ENCODE measurements at regions not wholly inside any gene's neighbourhood (a gene's known extent, or its start where the extent isn't known, plus 50 kb on each side); places are given as distances from the start of the nearest gene placed in this dataset.

DNA sequence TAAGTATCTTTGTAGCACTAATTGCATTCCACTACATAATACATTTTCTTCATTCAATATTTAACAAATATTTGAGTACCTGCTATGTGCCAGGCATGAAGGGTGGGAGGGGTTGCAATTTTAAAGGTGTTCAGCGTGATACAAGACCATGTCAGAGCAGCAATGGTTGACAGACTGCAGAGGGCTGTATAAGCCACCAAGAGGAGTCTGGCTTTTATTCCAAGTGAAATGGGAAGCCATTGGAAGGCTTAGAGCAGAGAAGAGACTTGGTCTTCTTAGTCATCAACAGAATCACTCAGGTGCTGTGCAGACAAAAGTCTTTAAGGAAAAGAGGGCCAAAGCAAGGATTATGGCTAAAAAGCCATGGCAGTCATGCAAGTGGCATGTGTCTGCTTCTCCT lies 360.8 kb upstream of the ARID1B start:
- TF ChIP-seq CTCF (IDR thresholded peaks at IDR 0.05) (no peak), POLR2A (IDR thresholded peaks at IDR 0.05) (no peak), EP300 (IDR thresholded peaks at IDR 0.05) (no peak)

All from stomach (tissue), 4 donors.